NCI-H1417 treated with DMSO at 0.1 percent for 48 hours (cell line): ENCODE measurements at regions not wholly inside any gene's neighbourhood (a gene's known extent, or its start where the extent isn't known, plus 50 kb on each side); places are given as distances from the start of the nearest gene placed in this dataset.

Source experiments
- DNase-seq: peaks from one replicate; lab custom pipeline; 2025; lab: John Stamatoyannopoulos, UW

GRCh38 chr17:65477600-65477999 lies 83.8 kb downstream of the AXIN2 start:
- no peak for DNase-seq

- no peak for DNase-seq
These were observed 86.8 kb downstream of the AXIN2 start for GRCh38 chr17:65474660-65475059.

GRCh38 chr17:65473985-65474384 lies 87.5 kb downstream of the AXIN2 start:
- DNase-seq, result no peak

GRCh38 chr17:65473363-65473762 lies 88.1 kb downstream of the AXIN2 start:
- no peak for DNase-seq

GRCh38 chr17:65472666-65473309 lies 88.7 kb downstream of the AXIN2 start:
- no peak for DNase-seq

- DNase-seq, result no peak
These were observed 90.7 kb downstream of the AXIN2 start for GRCh38 chr17:65470783-65471182.

- DNase-seq, result no peak
These were observed 93.1 kb downstream of the AXIN2 start for GRCh38 chr17:65468321-65468720.

- no peak for DNase-seq
These were observed 94.3 kb downstream of the AXIN2 start for GRCh38 chr17:65467156-65467555.

GRCh38 chr17:65466547-65466946 lies 94.9 kb downstream of the AXIN2 start:
- no peak for DNase-seq

GRCh38 chr17:65463242-65463641 lies 98.2 kb downstream of the AXIN2 start:
- DNase-seq, result no peak

- no peak for DNase-seq
These were observed 101.6 kb downstream of the AXIN2 start for GRCh38 chr17:65459677-65460347.

- no peak for DNase-seq
These were observed 103.7 kb downstream of the AXIN2 start for GRCh38 chr17:65457635-65458257.

- no peak for DNase-seq
These were observed 104.3 kb downstream of the AXIN2 start for GRCh38 chr17:65457183-65457582.

- no peak for DNase-seq
These were observed 104.9 kb downstream of the AXIN2 start for GRCh38 chr17:65456368-65457151.

- DNase-seq, result no peak
These were observed 105.5 kb downstream of the AXIN2 start for GRCh38 chr17:65455972-65456343.

GRCh38 chr17:65455154-65455971 lies 106.1 kb downstream of the AXIN2 start:
- DNase-seq, result no peak

GRCh38 chr17:65453204-65453931 lies 108.1 kb downstream of the AXIN2 start:
- DNase-seq, result no peak

GRCh38 chr17:65449495-65449894 lies 112.0 kb downstream of the AXIN2 start:
- DNase-seq, result no peak

- no peak for DNase-seq
These were observed 113.6 kb downstream of the AXIN2 start for GRCh38 chr17:65447823-65448222.

GRCh38 chr17:65446838-65447526 lies 114.5 kb downstream of the AXIN2 start:
- no peak for DNase-seq

GRCh38 chr17:65446043-65446442 lies 115.4 kb downstream of the AXIN2 start:
- DNase-seq, result no peak
